Stomach smooth muscle (tissue), 2 donors: ENCODE measurements at regions not wholly inside any gene's neighbourhood (a gene's known extent, or its start where the extent isn't known, plus 50 kb on each side); places are given as distances from the start of the nearest gene placed in this dataset.
"Not testable (repeated sequence)": the region's sequence is repeated elsewhere in the genome, so short reads cannot be mapped to it uniquely, and the experiment has no call there.

Experiments used
- H3K27ac ChIP-seq: one replicate; pipeline ENCODE4 v1.7.0; 2013; ENCODE audit warnings: mild to moderate bottlenecking, low read length, inconsistent platforms
- H3K27me3 ChIP-seq, 2 donors: one replicate each; pipeline ENCODE4 v1.7.0; 2013; ENCODE audit warnings: low read length in 2 of 2; ENCODE audit not compliant: insufficient read depth in 2 of 2, control insufficient read depth in 1 of 2
- H3K36me3 ChIP-seq, 2 donors: one replicate each; pipeline ENCODE4 v1.7.0; 2013; ENCODE audit warnings: low read length in 2 of 2; ENCODE audit not compliant: control insufficient read depth in 2 of 2, insufficient read depth in 2 of 2
- H3K4me1 ChIP-seq: one replicate; pipeline ENCODE4 v1.7.0; 2013; ENCODE audit warnings: low read length; ENCODE audit not compliant: control insufficient read depth, insufficient read depth
- H3K4me3 ChIP-seq, 2 donors: one replicate each; pipeline ENCODE4 v1.7.0; 2013; ENCODE audit warnings: low read length in 2 of 2
- H3K9ac ChIP-seq, 2 donors: one replicate each; pipeline ENCODE4 v1.7.0; 2013; ENCODE audit warnings: low read length in 2 of 2, mild to moderate bottlenecking in 1 of 2
- H3K9me3 ChIP-seq, 2 donors: one replicate each; pipeline ENCODE4 v1.7.0; 2013; ENCODE audit warnings: low read length in 2 of 2; ENCODE audit not compliant: control insufficient read depth in 2 of 2
- donor health status: healthy.
- donor health status: Pancreatic carcinoma.

DNA sequence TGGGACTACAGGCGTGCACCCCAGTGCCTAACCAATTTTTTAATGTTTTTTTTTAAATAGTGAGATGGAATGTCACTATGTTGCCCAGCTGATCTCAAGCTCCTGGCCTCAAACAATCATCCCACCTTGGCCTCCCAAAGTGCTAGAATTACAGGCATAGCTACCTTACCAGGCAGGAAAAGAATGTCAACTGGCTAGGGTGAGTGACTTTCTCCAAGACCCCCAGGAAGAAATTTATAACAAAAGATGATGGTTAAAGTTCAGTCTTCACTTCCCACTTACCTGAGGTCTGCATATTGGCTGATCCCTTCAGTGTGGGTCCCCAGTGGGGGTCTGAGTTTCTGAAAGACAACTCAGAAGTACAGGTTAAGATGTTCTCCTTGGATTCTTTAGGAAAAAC is 893.0 kb downstream of the UQCRFS1 start:
- H3K27me3 ChIP-seq: no peaks in the 10 kb centered on the region
- H3K4me1 ChIP-seq: no peaks in the 10 kb centered on the region
- no peak overlapping the region for H3K27ac ChIP-seq
- no peak overlapping the region for H3K9ac ChIP-seq
- H3K36me3 ChIP-seq: no peaks in the 10 kb centered on the region
- no peaks in the 10 kb centered on the region for H3K9me3 ChIP-seq
- H3K4me3 ChIP-seq: no peak overlapping the region

DNA sequence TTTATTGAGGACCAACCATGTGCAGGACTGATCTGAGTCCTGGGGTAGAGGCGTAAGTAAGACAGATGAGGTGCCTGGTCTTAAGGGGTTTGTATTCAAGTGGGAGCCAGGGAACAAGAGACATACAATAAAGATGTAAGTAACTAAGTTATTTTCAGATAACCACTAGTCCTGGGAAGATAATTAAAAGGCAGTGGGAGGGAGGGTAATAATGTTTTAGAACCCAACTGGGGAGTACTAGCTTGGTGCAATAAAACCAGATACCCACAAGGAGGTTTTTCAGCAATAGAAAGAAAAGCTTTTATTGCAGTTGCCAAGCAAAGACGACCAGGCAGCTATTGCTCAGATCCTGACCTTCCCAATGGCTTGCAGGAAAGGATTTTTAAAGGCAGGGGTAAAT is 893.7 kb downstream of the UQCRFS1 start:
- no peak overlapping the region for H3K27ac ChIP-seq
- H3K9me3 ChIP-seq: no peaks in the 10 kb centered on the region
- H3K4me3 ChIP-seq: no peak overlapping the region
- H3K9ac ChIP-seq: no peak overlapping the region
- H3K27me3 ChIP-seq: no peaks in the 10 kb centered on the region
- no peaks in the 10 kb centered on the region for H3K36me3 ChIP-seq
- no peaks in the 10 kb centered on the region for H3K4me1 ChIP-seq

- Histone ChIP-seq H3K9ac (no peak overlapping the region), H3K36me3 (no peaks in the 10 kb centered on the region), H3K4me1 (no peaks in the 10 kb centered on the region), H3K4me3 (no peak overlapping the region), H3K27me3 (no peaks in the 10 kb centered on the region), H3K27ac (no peak overlapping the region), H3K9me3 (no peaks in the 10 kb centered on the region)
These were observed 894.3 kb downstream of the UQCRFS1 start for GRCh38 chr19:28318469-28319179.

DNA sequence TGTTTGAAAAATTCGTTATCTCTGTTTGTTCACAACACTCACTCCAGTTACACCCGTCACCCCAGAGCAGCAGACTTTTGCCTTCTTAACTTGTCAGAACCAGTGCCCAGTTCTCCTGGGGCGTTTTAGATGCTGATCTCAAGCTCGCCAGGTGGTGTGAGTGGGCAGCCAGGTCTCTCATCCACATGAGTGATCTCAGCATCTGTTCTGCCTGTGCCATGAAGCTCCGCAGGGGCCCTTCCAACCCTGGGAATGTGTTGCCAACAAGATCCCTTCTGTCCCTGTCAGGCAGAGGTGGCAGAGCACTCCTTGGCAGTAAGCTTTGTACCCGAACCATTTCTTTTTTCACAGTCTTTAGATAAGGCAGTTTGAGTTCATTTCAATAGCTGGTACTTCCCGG is 896.5 kb downstream of the UQCRFS1 start:
- Histone ChIP-seq H3K4me3 (no peak overlapping the region), H3K9ac (no peak overlapping the region), H3K4me1 (no peaks in the 10 kb centered on the region), H3K27ac (no peak overlapping the region), H3K27me3 (no peaks in the 10 kb centered on the region), H3K9me3 (peaks cover 0 to 3% of the 10 kb centered on the region in 2 donors), H3K36me3 (no peaks in the 10 kb centered on the region)

DNA sequence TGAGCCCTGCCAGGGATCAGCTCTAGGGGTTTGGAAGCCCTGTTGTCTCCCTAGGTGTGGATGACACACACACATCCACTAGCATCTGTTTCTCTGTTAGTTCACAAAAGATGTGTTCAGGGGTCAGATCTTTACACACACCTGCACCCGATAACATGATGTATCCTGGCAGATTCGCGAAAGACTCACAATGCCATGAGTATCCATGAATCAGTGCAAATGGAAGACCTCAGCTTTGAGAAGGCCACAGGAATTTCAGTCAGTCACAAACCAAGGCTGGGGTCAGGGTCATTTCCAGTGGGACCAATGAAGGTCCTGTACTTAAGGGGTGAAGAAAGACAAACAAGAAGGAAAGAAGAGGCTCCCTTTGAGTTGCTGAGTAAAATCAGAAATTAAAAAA is 898.2 kb downstream of the UQCRFS1 start:
- Histone ChIP-seq H3K27ac (no peak overlapping the region), H3K27me3 (no peaks in the 10 kb centered on the region), H3K9ac (no peak overlapping the region), H3K4me3 (no peak overlapping the region), H3K36me3 (no peaks in the 10 kb centered on the region), H3K9me3 (peaks cover 0 to 3% of the 10 kb centered on the region in 2 donors), H3K4me1 (no peaks in the 10 kb centered on the region)

DNA sequence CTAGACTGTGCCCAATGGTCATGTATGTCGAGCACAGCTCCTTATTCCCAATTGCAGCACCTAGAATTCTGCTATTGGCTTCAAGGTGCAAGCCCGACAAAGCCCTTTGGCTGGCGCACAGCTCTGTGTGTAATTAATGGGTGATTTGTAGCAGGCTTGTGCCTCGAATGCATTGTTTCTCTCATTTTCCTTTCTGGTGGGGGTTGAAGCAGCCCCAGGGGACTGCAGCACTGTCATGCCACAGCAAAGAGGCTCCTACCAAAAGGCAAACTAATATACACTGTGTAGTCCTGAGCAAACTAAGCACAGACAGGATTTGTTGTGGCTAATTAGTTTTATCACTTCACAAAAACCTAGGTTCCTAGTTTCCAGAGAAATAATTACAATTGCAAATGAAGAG is 898.7 kb downstream of the UQCRFS1 start:
- H3K4me1 ChIP-seq: no peaks in the 10 kb centered on the region
- no peaks in the 10 kb centered on the region for H3K36me3 ChIP-seq
- peaks cover 0 to 3% of the 10 kb centered on the region in 2 donors for H3K9me3 ChIP-seq
- no peak overlapping the region for H3K4me3 ChIP-seq
- no peaks in the 10 kb centered on the region for H3K27me3 ChIP-seq
- H3K9ac ChIP-seq: no peak overlapping the region
- no peak overlapping the region for H3K27ac ChIP-seq

GRCh38 chr19:28313633-28314032 is 899.3 kb downstream of the UQCRFS1 start:
- Histone ChIP-seq H3K27ac (no peak overlapping the region), H3K36me3 (no peaks in the 10 kb centered on the region), H3K4me3 (no peak overlapping the region), H3K9ac (no peak overlapping the region), H3K4me1 (no peaks in the 10 kb centered on the region), H3K9me3 (peaks cover 0 to 3% of the 10 kb centered on the region in 2 donors), H3K27me3 (no peaks in the 10 kb centered on the region)

- Histone ChIP-seq H3K9ac (no peak overlapping the region), H3K9me3 (peaks cover 0 to 3% of the 10 kb centered on the region in 2 donors), H3K27me3 (no peaks in the 10 kb centered on the region), H3K4me1 (no peaks in the 10 kb centered on the region), H3K27ac (no peak overlapping the region), H3K4me3 (no peak overlapping the region), H3K36me3 (no peaks in the 10 kb centered on the region)
These were observed 900.7 kb downstream of the UQCRFS1 start for GRCh38 chr19:28312269-28312668.

- H3K4me1 ChIP-seq, H3K27me3 ChIP-seq, H3K9me3 ChIP-seq: not testable (repeated sequence)
These were observed 902.1 kb downstream of the UQCRFS1 start for GRCh38 chr19:28310829-28311228.

DNA sequence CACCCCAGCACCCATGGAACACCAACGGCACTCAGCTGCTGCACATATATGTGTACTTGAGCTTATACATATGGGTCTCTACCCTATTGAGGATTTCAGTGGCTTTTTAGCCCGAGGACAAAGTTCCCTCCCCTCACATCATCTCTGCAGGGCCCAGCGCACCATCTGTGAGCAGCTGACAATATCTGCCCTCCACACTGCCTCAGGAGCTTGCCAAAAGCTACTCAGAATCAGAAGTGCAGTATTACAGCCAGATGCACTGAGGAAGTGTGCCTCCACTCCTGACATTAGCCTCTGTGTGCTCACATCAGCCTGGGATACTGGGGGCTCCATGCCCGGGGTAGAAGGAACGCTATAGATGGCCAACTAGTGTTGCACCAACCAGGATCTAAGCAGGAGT is 903.9 kb downstream of the UQCRFS1 start:
- no peak overlapping the region for H3K27ac ChIP-seq
- no peaks in the 10 kb centered on the region for H3K36me3 ChIP-seq
- no peaks in the 10 kb centered on the region for H3K4me1 ChIP-seq
- H3K9me3 ChIP-seq: peaks cover 0 to 3% of the 10 kb centered on the region in 2 donors
- no peaks in the 10 kb centered on the region for H3K27me3 ChIP-seq
- no peak overlapping the region for H3K4me3 ChIP-seq
- H3K9ac ChIP-seq: no peak overlapping the region

More at GRCh38 chr19:28310829-28311228, 902.1 kb downstream of the UQCRFS1 start:
- H3K27ac ChIP-seq, H3K36me3 ChIP-seq, H3K4me3 ChIP-seq, H3K9ac ChIP-seq: not testable (repeated sequence)

GRCh38 chr19:28307963-28308362 is 905.0 kb downstream of the UQCRFS1 start:
- Histone ChIP-seq H3K27ac (no peak overlapping the region), H3K9me3 (peaks cover 0 to 3% of the 10 kb centered on the region in 2 donors)

More at GRCh38 chr19:28307963-28308362, 905.0 kb downstream of the UQCRFS1 start:
- H3K4me3 ChIP-seq: no peak overlapping the region
- no peaks in the 10 kb centered on the region for H3K4me1 ChIP-seq
- H3K36me3 ChIP-seq: no peaks in the 10 kb centered on the region
- H3K27me3 ChIP-seq: no peaks in the 10 kb centered on the region
- no peak overlapping the region for H3K9ac ChIP-seq
